ENCODE measurements at regions not wholly inside any gene's neighbourhood (a gene's known extent, or its start where the extent isn't known, plus 50 kb on each side); places are given as distances from the start of the nearest gene placed in this dataset.

DNA sequence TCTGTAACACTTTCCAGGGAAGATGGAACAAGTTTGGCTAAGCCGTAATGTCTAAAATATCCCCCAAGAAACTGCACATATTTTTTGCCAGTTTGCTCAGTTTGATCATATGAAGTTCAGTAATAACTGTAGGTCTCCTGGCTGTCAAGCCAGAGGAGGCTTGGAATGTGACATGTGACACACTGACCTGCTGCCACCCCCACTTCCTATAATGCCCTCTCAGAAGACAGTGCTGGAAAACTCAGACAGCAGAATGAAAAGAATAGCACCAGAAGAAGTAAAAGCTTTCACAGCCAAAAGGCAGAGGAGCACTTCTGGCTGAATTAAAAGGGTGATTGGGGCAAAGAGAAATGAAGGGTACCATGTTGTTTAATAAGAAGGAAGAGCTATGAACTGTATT lies 67.4 kb upstream of the UBAC2 start:
- DNase-seq = peak; percentile 53
- Histone ChIP-seq H3K4me3 (ENCODE audit: low read depth, low read length) (no peak overlapping the region), H3K27ac (no peak overlapping the region), H3K9me3 (ENCODE audit: severe bottlenecking) (no peaks in the 10 kb centered on the region), H3K36me3 (no peaks in the 10 kb centered on the region), H3K27me3 (ENCODE audit: insufficient read depth, low read depth, severe bottlenecking) (no peaks in the 10 kb centered on the region)
- TF ChIP-seq, protein P1, sequence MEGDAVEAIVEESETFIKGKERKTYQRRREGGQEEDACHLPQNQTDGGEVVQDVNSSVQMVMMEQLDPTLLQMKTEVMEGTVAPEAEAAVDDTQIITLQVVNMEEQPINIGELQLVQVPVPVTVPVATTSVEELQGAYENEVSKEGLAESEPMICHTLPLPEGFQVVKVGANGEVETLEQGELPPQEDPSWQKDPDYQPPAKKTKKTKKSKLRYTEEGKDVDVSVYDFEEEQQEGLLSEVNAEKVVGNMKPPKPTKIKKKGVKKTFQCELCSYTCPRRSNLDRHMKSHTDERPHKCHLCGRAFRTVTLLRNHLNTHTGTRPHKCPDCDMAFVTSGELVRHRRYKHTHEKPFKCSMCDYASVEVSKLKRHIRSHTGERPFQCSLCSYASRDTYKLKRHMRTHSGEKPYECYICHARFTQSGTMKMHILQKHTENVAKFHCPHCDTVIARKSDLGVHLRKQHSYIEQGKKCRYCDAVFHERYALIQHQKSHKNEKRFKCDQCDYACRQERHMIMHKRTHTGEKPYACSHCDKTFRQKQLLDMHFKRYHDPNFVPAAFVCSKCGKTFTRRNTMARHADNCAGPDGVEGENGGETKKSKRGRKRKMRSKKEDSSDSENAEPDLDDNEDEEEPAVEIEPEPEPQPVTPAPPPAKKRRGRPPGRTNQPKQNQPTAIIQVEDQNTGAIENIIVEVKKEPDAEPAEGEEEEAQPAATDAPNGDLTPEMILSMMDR (IDR thresholded peaks at IDR 0.05; ENCODE audit: low read depth, low read length) = no peak

DNA sequence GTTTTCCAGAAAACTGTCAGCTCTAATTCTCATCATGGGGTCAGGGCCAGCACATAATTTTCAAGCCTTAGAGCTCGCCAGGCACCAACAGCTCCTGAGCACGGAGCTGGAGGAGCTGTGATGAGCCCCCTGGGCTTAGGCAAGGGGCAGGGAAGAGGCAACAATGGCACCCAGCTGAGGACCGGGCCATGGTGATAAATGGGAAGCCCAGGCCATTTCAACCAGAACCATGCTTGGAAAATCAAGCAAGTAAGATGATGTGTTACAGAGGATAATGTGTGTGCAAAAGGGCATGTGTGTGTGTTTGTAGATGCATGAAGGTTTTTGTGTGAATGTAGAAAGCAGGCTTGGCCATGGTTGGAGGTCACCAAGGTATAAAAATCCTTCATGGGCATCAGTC lies 66.8 kb upstream of the UBAC2 start:
- TF ChIP-seq, protein P1 (IDR thresholded peaks at IDR 0.05; ENCODE audit: low read depth, low read length) = no peak
- no peak for DNase-seq
- no peak overlapping the region for H3K4me3 ChIP-seq (ENCODE audit: low read depth, low read length)

DNA sequence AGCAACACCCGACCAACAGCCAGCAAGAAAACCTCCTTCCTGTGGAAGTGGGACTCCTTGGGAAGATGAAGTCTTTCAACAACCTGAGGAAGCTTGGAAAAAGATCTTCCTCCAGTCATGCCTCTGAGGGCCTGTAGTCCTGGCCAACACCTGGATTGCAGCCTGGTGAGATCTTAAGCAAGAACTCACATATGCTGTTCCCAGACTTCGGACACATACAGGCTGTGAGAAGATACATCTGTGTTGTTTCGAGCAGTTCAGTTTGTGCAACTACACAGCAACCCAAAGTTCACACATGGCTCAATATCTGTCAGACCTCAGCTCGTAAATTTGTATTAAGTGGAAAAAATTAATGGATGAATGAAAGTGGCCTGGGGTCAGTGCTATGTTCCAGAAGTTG lies 65.1 kb upstream of the UBAC2 start:
- Histone ChIP-seq H3K27me3 (ENCODE audit: insufficient read depth, low read depth, severe bottlenecking) (no peaks in the 10 kb centered on the region), H3K4me3 (ENCODE audit: low read depth, low read length) (no peak overlapping the region), H3K36me3 (no peaks in the 10 kb centered on the region), H3K9me3 (ENCODE audit: severe bottlenecking) (no peaks in the 10 kb centered on the region), H3K27ac (no peak overlapping the region)
- DNase-seq = no peak
- TF ChIP-seq, protein P1 (IDR thresholded peaks at IDR 0.05; ENCODE audit: low read depth, low read length) = no peak

More for the DNA sequence above, 66.8 kb upstream of the UBAC2 start:
- H3K9me3 ChIP-seq (ENCODE audit: severe bottlenecking) = no peaks in the 10 kb centered on the region
- no peak overlapping the region for H3K27ac ChIP-seq
- no peaks in the 10 kb centered on the region for H3K27me3 ChIP-seq (ENCODE audit: insufficient read depth, low read depth, severe bottlenecking)
- no peaks in the 10 kb centered on the region for H3K36me3 ChIP-seq

DNA sequence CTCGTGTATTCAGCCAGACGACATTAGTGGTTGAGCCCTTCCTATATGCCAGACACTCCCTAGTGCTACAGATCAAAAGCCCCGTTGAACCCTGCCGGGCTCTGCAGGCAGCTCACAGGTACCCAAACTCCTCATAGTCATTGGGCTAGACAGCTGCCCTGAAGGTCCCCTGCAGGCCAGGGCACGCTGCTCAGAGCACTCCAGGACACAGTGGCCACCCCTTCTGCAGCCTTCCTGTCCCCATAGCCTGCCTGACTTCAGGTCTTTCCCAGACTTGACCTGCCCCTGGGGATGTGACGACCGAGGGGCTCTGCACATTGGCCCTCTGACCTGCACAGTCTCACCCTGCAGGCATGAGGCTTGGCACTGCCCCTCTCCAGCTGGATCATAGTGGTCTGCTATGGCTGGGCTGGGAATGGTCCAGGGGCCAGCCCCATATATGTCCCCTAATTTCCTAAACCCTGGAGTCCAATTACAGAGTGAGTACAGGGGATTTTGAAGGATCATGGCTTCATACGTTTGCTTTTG lies 64.2 kb upstream of the UBAC2 start:
- H3K4me3 ChIP-seq (ENCODE audit: low read depth, low read length) = no peak overlapping the region
- no peaks in the 10 kb centered on the region for H3K36me3 ChIP-seq
- TF ChIP-seq, protein P1 (IDR thresholded peaks at IDR 0.05; ENCODE audit: low read depth, low read length) = no peak
- no peaks in the 10 kb centered on the region for H3K27me3 ChIP-seq (ENCODE audit: insufficient read depth, low read depth, severe bottlenecking)
- no peak overlapping the region for H3K27ac ChIP-seq
- peaks cover 9% of the 10 kb centered on the region for H3K9me3 ChIP-seq (ENCODE audit: severe bottlenecking)
- DNase-seq = no peak

DNA sequence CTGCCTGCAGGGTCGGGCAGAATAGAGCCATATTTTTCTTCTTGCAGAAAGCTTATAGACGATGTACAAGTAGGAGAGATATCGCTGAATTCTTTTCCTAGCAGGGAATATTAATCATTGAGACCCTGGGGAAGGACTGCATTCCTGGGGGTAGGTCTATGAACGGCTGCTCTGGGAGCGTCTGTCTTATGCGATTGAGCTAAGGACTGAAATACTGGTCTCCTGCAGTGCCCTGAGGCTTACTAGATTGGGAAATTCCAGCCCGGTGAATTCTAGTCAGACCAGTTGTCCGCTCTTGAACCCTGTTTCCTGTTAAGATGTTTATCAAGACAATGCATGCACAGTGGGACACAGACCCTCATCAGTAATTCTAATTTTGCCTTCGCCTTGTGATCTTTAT lies 59.8 kb upstream of the UBAC2 start:
- no peak overlapping the region for H3K27ac ChIP-seq
- no peak overlapping the region for H3K4me3 ChIP-seq (ENCODE audit: low read depth, low read length)
- H3K9me3 ChIP-seq (ENCODE audit: severe bottlenecking) = peaks cover 14% of the 10 kb centered on the region
- TF ChIP-seq, protein P1 (IDR thresholded peaks at IDR 0.05; ENCODE audit: low read depth, low read length) = no peak
- no peak for DNase-seq
- H3K27me3 ChIP-seq (ENCODE audit: insufficient read depth, low read depth, severe bottlenecking) = no peaks in the 10 kb centered on the region
- no peaks in the 10 kb centered on the region for H3K36me3 ChIP-seq

DNA sequence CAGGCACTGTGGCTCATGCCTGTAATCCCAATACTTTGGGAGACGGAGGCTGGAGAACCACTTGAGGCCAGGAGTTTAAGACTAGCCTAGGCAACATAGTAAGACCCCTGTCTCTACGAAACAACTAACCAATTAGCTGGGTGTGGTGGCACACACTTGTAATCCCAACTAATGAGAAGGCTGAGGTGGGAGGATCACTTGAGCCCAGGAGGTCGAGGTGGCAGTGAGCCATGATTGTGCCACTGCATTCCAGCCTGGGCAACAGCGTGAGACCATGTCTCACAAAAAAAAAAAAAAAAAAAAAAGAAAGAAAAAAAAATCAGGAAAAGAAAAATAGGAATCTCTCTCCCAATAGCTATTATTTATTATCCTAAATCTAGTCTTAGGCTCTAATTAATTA lies 56.8 kb upstream of the UBAC2 start:
- Histone ChIP-seq H3K9me3 (ENCODE audit: severe bottlenecking) (peaks cover 14% of the 10 kb centered on the region), H3K36me3 (no peaks in the 10 kb centered on the region), H3K4me3 (ENCODE audit: low read depth, low read length) (no peak overlapping the region), H3K27ac (no peak overlapping the region), H3K27me3 (ENCODE audit: insufficient read depth, low read depth, severe bottlenecking) (no peaks in the 10 kb centered on the region)
- no peak for DNase-seq
- TF ChIP-seq, protein P1 (IDR thresholded peaks at IDR 0.05; ENCODE audit: low read depth, low read length) = no peak
